ENCODE measurements at regions not wholly inside any gene's neighbourhood (a gene's known extent, or its start where the extent isn't known, plus 50 kb on each side); places are given as distances from the start of the nearest gene placed in this dataset.

DNA sequence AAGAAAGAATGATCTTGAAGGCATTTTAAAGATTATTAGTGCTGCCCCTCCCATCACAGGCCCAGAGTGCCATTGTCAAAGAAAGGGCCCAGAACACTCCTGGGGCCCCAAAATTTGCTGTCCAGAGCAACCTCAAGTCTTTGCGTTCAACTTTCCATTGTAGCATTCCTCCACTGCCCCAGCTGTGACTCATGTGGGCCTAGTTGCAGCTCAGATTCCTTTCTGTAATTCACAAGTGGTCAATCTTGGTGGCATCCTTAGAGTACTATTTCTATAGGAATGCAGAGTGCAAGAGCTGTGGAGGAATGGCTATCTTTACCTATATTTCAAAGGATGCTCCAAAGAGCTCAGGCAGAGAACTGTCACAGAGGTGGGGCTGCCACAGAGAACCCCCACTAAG lies 1500.8 kb upstream of the IGFBP7 start:
- DNase-seq (ENCODE audit: low read depth): no peak
- TF ChIP-seq, protein P1, sequence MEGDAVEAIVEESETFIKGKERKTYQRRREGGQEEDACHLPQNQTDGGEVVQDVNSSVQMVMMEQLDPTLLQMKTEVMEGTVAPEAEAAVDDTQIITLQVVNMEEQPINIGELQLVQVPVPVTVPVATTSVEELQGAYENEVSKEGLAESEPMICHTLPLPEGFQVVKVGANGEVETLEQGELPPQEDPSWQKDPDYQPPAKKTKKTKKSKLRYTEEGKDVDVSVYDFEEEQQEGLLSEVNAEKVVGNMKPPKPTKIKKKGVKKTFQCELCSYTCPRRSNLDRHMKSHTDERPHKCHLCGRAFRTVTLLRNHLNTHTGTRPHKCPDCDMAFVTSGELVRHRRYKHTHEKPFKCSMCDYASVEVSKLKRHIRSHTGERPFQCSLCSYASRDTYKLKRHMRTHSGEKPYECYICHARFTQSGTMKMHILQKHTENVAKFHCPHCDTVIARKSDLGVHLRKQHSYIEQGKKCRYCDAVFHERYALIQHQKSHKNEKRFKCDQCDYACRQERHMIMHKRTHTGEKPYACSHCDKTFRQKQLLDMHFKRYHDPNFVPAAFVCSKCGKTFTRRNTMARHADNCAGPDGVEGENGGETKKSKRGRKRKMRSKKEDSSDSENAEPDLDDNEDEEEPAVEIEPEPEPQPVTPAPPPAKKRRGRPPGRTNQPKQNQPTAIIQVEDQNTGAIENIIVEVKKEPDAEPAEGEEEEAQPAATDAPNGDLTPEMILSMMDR (conservative IDR thresholded peaks at IDR 0.05; ENCODE audit: low read depth, low read length): no peak
- no peak overlapping the region for H3K4me3 ChIP-seq (ENCODE audit: low read depth, low read length)

DNA sequence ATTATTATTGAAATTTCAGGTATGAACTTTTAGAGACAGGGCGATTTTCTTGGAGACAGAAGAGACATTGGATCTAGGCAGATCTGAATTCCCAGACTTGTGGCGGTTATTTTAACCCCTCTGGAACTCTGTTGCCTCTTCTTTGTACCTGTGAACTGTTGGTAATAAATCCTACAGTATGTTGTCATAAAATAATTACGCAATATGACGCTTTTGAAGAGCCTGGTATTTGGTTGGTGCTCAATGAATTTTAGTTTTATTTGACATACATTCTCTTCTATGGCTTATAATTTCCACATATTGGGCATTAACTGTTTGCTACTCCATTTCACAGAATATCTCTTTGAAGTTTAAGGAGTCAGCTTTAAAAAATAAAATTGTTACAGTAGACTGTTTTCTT lies 1496.1 kb upstream of the IGFBP7 start:
- TF ChIP-seq, protein P1 (conservative IDR thresholded peaks at IDR 0.05; ENCODE audit: low read depth, low read length): no peak
- no peak for DNase-seq (ENCODE audit: low read depth)
- no peak overlapping the region for H3K4me3 ChIP-seq (ENCODE audit: low read depth, low read length)

GRCh38 chr4:58603951-58604350 lies 1493.8 kb upstream of the IGFBP7 start:
- no peak for DNase-seq (ENCODE audit: low read depth)
- TF ChIP-seq, protein P1 (conservative IDR thresholded peaks at IDR 0.05; ENCODE audit: low read depth, low read length): no peak
- no peak overlapping the region for H3K4me3 ChIP-seq (ENCODE audit: low read depth, low read length)

- TF ChIP-seq, protein P1 (conservative IDR thresholded peaks at IDR 0.05; ENCODE audit: low read depth, low read length): no peak
- DNase-seq (ENCODE audit: low read depth): no peak
- H3K4me3 ChIP-seq (ENCODE audit: low read depth, low read length): no peak overlapping the region
These were observed 1492.7 kb upstream of the IGFBP7 start for GRCh38 chr4:58602731-58603359.

DNA sequence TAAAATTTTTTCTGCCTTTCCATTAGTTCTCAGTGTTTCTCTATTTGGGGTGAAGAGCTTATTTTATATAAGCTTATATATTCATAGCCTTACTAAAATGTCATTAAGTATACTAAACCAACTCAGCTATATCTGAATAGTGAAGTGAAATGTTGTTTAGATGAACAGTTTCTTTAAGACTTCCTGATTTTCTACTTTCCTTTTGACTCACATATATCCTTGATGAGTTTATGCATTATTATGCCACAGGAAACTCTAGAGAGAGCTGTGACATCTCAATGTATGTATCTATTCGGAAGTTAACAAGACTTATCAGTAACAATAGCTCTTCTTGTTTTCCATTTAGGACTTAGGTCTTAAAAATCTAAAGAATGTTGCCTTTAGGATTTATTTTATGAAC lies 1491.8 kb upstream of the IGFBP7 start:
- TF ChIP-seq, protein P1 (conservative IDR thresholded peaks at IDR 0.05; ENCODE audit: low read depth, low read length): no peak
- H3K4me3 ChIP-seq (ENCODE audit: low read depth, low read length): no peak overlapping the region
- no peak for DNase-seq (ENCODE audit: low read depth)

DNA sequence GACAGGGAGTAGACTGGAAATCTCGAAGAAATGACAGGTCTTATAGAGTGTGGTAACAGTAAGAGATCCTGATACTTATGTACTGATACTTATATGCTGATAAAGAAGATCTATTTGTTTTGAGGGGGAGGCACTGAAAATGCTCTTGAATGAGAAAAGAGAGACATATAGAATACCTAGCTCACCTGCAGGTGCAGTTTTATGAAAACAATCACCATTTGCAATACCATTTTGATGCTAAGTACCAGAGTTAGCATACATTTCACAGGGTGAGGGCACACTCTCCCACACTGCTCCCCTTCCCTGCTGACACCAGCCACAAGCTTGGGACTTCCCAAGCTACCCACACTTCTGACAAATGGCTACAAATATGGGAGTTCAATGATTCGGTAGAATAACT lies 1490.1 kb upstream of the IGFBP7 start:
- TF ChIP-seq, protein P1 (conservative IDR thresholded peaks at IDR 0.05; ENCODE audit: low read depth, low read length): no peak
- DNase-seq (ENCODE audit: low read depth): no peak
- H3K4me3 ChIP-seq (ENCODE audit: low read depth, low read length): no peak overlapping the region

DNA sequence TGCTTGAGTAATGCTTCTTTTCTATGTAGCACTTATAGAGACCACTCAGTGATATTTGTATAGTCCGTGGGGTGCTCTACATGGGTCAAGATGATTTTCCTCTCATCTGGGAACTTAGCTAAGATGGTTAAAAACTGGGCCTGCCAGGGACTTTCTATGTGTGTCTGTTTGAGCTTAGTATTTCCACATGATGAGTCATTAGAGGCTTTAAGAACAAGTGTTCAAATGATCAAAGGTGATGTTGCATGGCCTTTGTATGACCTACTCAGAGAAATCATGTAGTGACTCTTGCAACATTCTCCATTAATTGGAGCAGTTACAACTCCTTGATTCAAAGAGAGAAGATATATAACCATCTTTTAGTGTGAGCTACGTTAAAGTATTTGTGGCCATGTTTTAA lies 1480.5 kb upstream of the IGFBP7 start:
- no peak overlapping the region for H3K4me3 ChIP-seq (ENCODE audit: low read depth, low read length)
- DNase-seq (ENCODE audit: low read depth): no peak
- TF ChIP-seq, protein P1 (conservative IDR thresholded peaks at IDR 0.05; ENCODE audit: low read depth, low read length): no peak
